ENCODE measurements at regions not wholly inside any gene's neighbourhood (a gene's known extent, or its start where the extent isn't known, plus 50 kb on each side); places are given as distances from the start of the nearest gene placed in this dataset.
"Not testable (repeated sequence)": the region's sequence is repeated elsewhere in the genome, so short reads cannot be mapped to it uniquely, and the experiment has no call there.

DNA sequence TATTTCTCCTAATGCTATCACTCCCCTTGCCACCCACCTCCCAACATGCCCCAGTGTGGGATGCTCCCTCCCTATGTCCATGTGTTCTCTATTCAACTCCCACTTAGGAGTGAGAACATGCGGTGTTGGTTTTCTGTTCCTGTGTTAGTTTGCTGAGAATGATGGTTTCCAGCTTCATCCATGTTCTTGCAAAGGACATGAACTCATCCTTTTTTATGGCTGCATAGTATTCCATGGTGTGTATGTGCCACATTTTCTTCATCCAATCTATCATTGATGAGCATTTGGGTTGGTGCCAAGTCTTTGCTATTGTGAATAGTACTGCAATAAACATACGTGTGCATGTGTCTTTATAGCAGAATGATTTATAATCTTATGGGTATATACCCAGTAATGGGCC, 138.6 kb downstream of the CXCL12 start:
- not testable (repeated sequence) for TF ChIP-seq RAD21 (conservative IDR thresholded peaks at IDR 0.05 in 1 of 2, IDR thresholded peaks at IDR 0.05 in 1 of 2); POLR2AphosphoS2 (conservative IDR thresholded peaks at IDR 0.05; ENCODE audit: low read length); EP300 (IDR thresholded peaks at IDR 0.05); JUNB (IDR thresholded peaks at IDR 0.05); ZC3H11A (IDR thresholded peaks at IDR 0.05); HOXB5 (CRISPR knock-in tag; IDR thresholded peaks at IDR 0.05); GATA3 (IDR thresholded peaks at IDR 0.05; ENCODE audit: borderline replicate concordance); JUN (IDR thresholded peaks at IDR 0.05)
- TF ChIP-seq, protein P1, sequence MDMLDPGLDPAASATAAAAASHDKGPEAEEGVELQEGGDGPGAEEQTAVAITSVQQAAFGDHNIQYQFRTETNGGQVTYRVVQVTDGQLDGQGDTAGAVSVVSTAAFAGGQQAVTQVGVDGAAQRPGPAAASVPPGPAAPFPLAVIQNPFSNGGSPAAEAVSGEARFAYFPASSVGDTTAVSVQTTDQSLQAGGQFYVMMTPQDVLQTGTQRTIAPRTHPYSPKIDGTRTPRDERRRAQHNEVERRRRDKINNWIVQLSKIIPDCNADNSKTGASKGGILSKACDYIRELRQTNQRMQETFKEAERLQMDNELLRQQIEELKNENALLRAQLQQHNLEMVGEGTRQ (IDR thresholded peaks at IDR 0.05): not testable (repeated sequence)
- TF ChIP-seq, protein P2, sequence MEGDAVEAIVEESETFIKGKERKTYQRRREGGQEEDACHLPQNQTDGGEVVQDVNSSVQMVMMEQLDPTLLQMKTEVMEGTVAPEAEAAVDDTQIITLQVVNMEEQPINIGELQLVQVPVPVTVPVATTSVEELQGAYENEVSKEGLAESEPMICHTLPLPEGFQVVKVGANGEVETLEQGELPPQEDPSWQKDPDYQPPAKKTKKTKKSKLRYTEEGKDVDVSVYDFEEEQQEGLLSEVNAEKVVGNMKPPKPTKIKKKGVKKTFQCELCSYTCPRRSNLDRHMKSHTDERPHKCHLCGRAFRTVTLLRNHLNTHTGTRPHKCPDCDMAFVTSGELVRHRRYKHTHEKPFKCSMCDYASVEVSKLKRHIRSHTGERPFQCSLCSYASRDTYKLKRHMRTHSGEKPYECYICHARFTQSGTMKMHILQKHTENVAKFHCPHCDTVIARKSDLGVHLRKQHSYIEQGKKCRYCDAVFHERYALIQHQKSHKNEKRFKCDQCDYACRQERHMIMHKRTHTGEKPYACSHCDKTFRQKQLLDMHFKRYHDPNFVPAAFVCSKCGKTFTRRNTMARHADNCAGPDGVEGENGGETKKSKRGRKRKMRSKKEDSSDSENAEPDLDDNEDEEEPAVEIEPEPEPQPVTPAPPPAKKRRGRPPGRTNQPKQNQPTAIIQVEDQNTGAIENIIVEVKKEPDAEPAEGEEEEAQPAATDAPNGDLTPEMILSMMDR (IDR thresholded peaks at IDR 0.05): not testable (repeated sequence)
